ENCODE measurements at regions not wholly inside any gene's neighbourhood (a gene's known extent, or its start where the extent isn't known, plus 50 kb on each side); places are given as distances from the start of the nearest gene placed in this dataset.

- ATAC-seq (ENCODE audit: poor library complexity) (no peak), DNase-seq (peak in 1 of 14 experiments; percentile 9)
- peaks cover 4% of the 10 kb centered on the region for H3K9me3 Mint-ChIP-seq
- no peak overlapping the region for H3K4me3 Mint-ChIP-seq
- TF ChIP-seq CTCF (IDR thresholded peaks at IDR 0.05): no peak
- Histone ChIP-seq H3K27ac (ENCODE audit: low read depth in 1 of 2, low read length in 2 of 2) (no peak overlapping the region), H3K9me3 (ENCODE audit: control insufficient read depth in 1 of 2, insufficient read depth in 1 of 2, low read length in 2 of 2) (no peaks in the 10 kb centered on the region), H3K4me3 (ENCODE audit: low read length) (no peak overlapping the region), H3K4me1 (ENCODE audit: insufficient read depth, low read length) (peaks cover 29% of the 10 kb centered on the region), H3K27me3 (ENCODE audit: control insufficient read depth in 1 of 2, insufficient read depth in 2 of 2, low read length in 2 of 2) (no peaks in the 10 kb centered on the region), H3K36me3 (ENCODE audit: insufficient read depth, low read length) (no peaks in the 10 kb centered on the region)
- CTCF ChIA-PET: interaction anchor here (1.8 kb wide), 1 partner anchor 21 kb away, joined by 3 read pairs; no protein-coding TSS in a partner anchor
- intact Hi-C loops (cut with DNase I, micrococcal nuclease): no loop called here
- H3K36me3 Mint-ChIP-seq (ENCODE audit: low read depth): no peaks in the 10 kb centered on the region
- peaks cover 38% of the 10 kb centered on the region for H3K4me1 Mint-ChIP-seq (ENCODE audit: low read depth)
- POLR2A ChIA-PET: no interaction called here
- peaks cover 6% of the 10 kb centered on the region for H3K27me3 Mint-ChIP-seq
- H3K27ac Mint-ChIP-seq: peak overlapping the region; percentile 78
Measured at GRCh38 chr15:58330741-58331559, 100.8 kb upstream of the LIPC start.

GRCh38 chr15:58331560-58331912 is 100.3 kb upstream of the LIPC start:
- Mint-ChIP-seq H3K9me3 (peaks cover 4% of the 10 kb centered on the region), H3K4me3 (no peak overlapping the region), H3K36me3 (ENCODE audit: low read depth) (no peaks in the 10 kb centered on the region), H3K27ac (peak overlapping the region; percentile 78), H3K27me3 (peaks cover 5% of the 10 kb centered on the region), H3K4me1 (ENCODE audit: low read depth) (peaks cover 38% of the 10 kb centered on the region)
- intact Hi-C loops (cut with DNase I, micrococcal nuclease): no loop called here
- Histone ChIP-seq H3K4me3 (ENCODE audit: low read length) (no peak overlapping the region), H3K4me1 (ENCODE audit: insufficient read depth, low read length) (peaks cover 29% of the 10 kb centered on the region), H3K27me3 (ENCODE audit: control insufficient read depth in 1 of 2, insufficient read depth in 2 of 2, low read length in 2 of 2) (no peaks in the 10 kb centered on the region), H3K27ac (ENCODE audit: low read depth in 1 of 2, low read length in 2 of 2) (peak overlapping the region in 1 of 2 donors; percentile 30), H3K36me3 (ENCODE audit: insufficient read depth, low read length) (no peaks in the 10 kb centered on the region), H3K9me3 (ENCODE audit: control insufficient read depth in 1 of 2, insufficient read depth in 1 of 2, low read length in 2 of 2) (no peaks in the 10 kb centered on the region)
- ChIA-PET CTCF (interaction anchor here (1.8 kb wide), 1 partner anchor 22 kb away, joined by 3 read pairs; no protein-coding TSS in a partner anchor), POLR2A (no interaction called here)
- no peak for ATAC-seq (ENCODE audit: poor library complexity)
- no peak for TF ChIP-seq CTCF (IDR thresholded peaks at IDR 0.05)
- peak in 1 of 14 experiments; percentile 15 for DNase-seq

GRCh38 chr15:58331913-58332675 is 99.7 kb upstream of the LIPC start:
- H3K9me3 ChIP-seq (ENCODE audit: control insufficient read depth in 1 of 2, insufficient read depth in 1 of 2, low read length in 2 of 2): no peaks in the 10 kb centered on the region
- Mint-ChIP-seq H3K4me1 (ENCODE audit: low read depth) (peaks cover 38% of the 10 kb centered on the region), H3K4me3 (no peak overlapping the region), H3K27me3 (no peaks in the 10 kb centered on the region), H3K27ac (peak overlapping the region; percentile 78), H3K36me3 (ENCODE audit: low read depth) (no peaks in the 10 kb centered on the region), H3K9me3 (peaks cover 4% of the 10 kb centered on the region)
- no peak overlapping the region for H3K4me3 ChIP-seq (ENCODE audit: low read length)
- CTCF ChIA-PET: interaction anchor here (1.8 kb wide), 1 partner anchor 23 kb away, joined by 3 read pairs; no protein-coding TSS in a partner anchor
- H3K27me3 ChIP-seq (ENCODE audit: control insufficient read depth in 1 of 2, insufficient read depth in 2 of 2, low read length in 2 of 2): no peaks in the 10 kb centered on the region
- peaks cover 29% of the 10 kb centered on the region for H3K4me1 ChIP-seq (ENCODE audit: insufficient read depth, low read length)
- no peaks in the 10 kb centered on the region for H3K36me3 ChIP-seq (ENCODE audit: insufficient read depth, low read length)
- DNase-seq (peak; percentile 21 to 85 (median 72)), ATAC-seq (ENCODE audit: poor library complexity) (peak; percentile 93)
- POLR2A ChIA-PET: no interaction called here
- TF ChIP-seq CTCF (IDR thresholded peaks at IDR 0.05): no peak
- H3K27ac ChIP-seq (ENCODE audit: low read depth in 1 of 2, low read length in 2 of 2): peak overlapping the region in 1 of 2 donors; percentile 50
- intact Hi-C loops (cut with DNase I, micrococcal nuclease): no loop called here

Data from CD4-positive, alpha-beta T cell (primary cell).